ENCODE measurements at regions not wholly inside any gene's neighbourhood (a gene's known extent, or its start where the extent isn't known, plus 50 kb on each side); places are given as distances from the start of the nearest gene placed in this dataset.
A peak's percentile ranks its signal among the peaks of the same experiment; 100 is the strongest.

DNA sequence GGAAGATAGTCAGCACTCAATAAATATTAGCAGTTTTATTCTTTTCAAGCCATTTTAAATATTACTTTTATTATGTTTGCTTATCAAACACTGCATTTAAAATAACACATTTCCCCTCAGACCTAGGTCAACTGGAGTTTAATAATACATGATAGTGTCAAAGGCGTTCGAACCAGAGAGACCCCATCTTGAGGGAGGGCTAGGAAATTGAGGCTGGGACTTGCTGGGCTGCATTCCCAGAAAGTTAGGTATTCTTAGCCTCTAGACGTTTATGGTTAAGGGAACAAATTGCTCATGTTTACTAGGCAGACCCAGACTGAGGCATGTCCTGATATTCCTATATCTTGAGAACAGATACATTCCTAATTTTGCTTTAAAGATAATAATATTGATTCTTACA is 426.5 kb downstream of the METTL4 start:
- no peak overlapping the region for H3K4me3 ChIP-seq
- no peaks in the 10 kb centered on the region for H3K4me1 ChIP-seq
- no peaks in the 10 kb centered on the region for H3K36me3 ChIP-seq
- no peaks in the 10 kb centered on the region for H3K9me3 ChIP-seq
- TF ChIP-seq, protein P1, sequence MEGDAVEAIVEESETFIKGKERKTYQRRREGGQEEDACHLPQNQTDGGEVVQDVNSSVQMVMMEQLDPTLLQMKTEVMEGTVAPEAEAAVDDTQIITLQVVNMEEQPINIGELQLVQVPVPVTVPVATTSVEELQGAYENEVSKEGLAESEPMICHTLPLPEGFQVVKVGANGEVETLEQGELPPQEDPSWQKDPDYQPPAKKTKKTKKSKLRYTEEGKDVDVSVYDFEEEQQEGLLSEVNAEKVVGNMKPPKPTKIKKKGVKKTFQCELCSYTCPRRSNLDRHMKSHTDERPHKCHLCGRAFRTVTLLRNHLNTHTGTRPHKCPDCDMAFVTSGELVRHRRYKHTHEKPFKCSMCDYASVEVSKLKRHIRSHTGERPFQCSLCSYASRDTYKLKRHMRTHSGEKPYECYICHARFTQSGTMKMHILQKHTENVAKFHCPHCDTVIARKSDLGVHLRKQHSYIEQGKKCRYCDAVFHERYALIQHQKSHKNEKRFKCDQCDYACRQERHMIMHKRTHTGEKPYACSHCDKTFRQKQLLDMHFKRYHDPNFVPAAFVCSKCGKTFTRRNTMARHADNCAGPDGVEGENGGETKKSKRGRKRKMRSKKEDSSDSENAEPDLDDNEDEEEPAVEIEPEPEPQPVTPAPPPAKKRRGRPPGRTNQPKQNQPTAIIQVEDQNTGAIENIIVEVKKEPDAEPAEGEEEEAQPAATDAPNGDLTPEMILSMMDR (IDR thresholded peaks at IDR 0.05): no peak
- DNase-seq (ENCODE audit: low spot score): no peak
- H3K27ac ChIP-seq: no peak overlapping the region
- H3K27me3 ChIP-seq: no peaks in the 10 kb centered on the region

DNA sequence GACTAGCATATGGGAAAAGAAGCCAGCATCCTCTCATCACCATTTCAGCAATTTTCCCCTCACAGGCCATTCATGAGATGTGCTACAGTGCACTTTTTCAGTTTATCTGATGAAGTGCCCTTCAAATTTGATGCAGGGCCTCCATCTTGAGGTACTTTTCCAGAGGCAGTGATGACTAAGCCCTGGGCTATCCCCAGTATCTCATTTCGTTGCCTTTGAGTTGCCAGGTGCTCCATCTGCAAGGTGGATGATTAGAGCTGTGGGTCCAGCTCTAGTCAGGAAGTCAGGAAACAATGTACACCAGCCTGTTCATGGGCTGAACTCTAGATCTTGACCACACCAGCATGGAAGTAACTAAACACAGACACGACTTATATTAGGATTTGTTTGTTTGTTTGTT is 425.2 kb downstream of the METTL4 start:
- H3K36me3 ChIP-seq: no peaks in the 10 kb centered on the region
- DNase-seq (ENCODE audit: low spot score): no peak
- no peak overlapping the region for H3K27ac ChIP-seq
- TF ChIP-seq, protein P1 (IDR thresholded peaks at IDR 0.05): no peak
- no peaks in the 10 kb centered on the region for H3K27me3 ChIP-seq
- no peaks in the 10 kb centered on the region for H3K9me3 ChIP-seq
- no peaks in the 10 kb centered on the region for H3K4me1 ChIP-seq
- H3K4me3 ChIP-seq: no peak overlapping the region

DNA sequence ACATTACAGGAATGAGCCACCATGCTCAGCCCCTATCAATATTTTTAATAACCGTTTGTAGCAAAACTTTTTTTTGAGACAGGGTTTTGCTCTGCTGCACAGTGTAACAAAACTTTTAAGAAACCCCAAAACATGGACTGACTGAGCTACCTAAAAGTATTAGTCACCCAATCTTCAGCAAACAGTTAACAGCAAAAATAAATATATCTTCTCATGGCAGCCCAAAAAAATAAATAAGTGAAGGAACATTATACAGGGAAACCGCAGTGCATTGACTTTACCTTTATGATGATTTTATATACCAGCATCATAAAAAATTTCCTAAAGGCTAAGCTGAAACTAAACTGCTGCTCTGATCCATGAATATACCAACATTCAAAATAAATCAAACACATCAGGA is 424.6 kb downstream of the METTL4 start:
- no peaks in the 10 kb centered on the region for H3K36me3 ChIP-seq
- no peak for DNase-seq (ENCODE audit: low spot score)
- no peak overlapping the region for H3K27ac ChIP-seq
- TF ChIP-seq, protein P1 (IDR thresholded peaks at IDR 0.05): no peak
- H3K9me3 ChIP-seq: no peaks in the 10 kb centered on the region
- no peaks in the 10 kb centered on the region for H3K4me1 ChIP-seq
- H3K4me3 ChIP-seq: no peak overlapping the region
- no peaks in the 10 kb centered on the region for H3K27me3 ChIP-seq

DNA sequence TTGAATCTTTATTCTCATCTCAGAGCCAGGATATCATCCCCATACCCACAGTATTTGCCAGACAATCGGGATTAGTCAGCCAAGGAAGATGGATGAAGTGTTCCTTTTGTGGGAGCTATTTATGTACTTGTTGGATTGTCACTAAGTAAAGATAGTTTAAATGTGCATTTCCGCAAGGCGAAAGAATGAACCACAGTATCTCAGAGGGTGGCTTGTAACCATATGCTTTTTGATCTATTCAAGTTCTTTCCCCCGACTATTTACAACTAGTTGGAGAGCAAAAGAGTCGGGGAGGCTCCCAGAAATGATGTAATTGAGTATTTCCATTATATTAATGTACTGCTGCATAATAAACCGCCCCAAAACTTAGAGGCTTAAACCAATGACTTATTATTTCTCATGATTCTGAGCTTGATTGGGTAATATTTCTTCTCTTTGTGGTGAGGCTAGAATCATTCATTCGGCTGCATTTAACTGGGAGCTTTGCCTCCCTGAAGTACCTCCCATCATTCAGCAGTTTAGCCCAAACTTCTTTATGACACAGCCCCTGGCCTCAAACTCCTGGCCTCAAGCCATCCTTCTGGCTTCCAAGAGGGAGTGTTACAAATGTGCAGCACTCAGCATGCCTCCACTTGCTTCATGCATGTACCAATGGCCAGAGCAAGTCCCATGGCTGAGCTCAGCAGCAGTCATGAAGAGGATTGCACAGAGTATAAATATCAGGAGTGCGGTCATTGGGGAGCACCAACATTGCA is 423.7 kb downstream of the METTL4 start:
- H3K27ac ChIP-seq: no peak overlapping the region
- no peaks in the 10 kb centered on the region for H3K9me3 ChIP-seq
- no peaks in the 10 kb centered on the region for H3K4me1 ChIP-seq
- H3K4me3 ChIP-seq: no peak overlapping the region
- H3K27me3 ChIP-seq: no peaks in the 10 kb centered on the region
- TF ChIP-seq, protein P1 (IDR thresholded peaks at IDR 0.05): no peak
- no peaks in the 10 kb centered on the region for H3K36me3 ChIP-seq
- DNase-seq (ENCODE audit: low spot score): peak; percentile 74

DNA sequence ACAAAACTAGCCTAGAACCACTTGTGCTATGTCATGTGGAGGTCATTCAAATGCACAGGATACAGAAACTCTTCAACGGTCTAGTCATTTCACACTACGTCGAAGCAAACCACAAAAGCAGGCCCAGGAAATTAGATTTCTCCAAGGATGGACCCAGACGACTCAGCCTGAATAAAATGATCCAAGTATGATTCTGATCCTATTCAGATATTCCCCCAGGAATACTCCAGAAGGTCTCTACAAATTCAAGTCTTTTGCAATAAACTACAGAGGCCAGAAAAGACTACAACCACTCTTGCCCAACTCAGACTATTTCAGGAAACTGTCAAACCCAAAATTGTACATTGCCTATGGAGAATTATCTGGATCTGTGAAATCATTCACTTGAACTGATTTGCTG is 422.5 kb downstream of the METTL4 start:
- Histone ChIP-seq H3K27ac (no peak overlapping the region), H3K9me3 (no peaks in the 10 kb centered on the region)
- no peak for DNase-seq (ENCODE audit: low spot score)

More for the DNA sequence above, 422.5 kb downstream of the METTL4 start:
- TF ChIP-seq, protein P1 (IDR thresholded peaks at IDR 0.05): no peak
- no peak overlapping the region for H3K4me3 ChIP-seq
- H3K4me1 ChIP-seq: no peaks in the 10 kb centered on the region
- no peaks in the 10 kb centered on the region for H3K36me3 ChIP-seq
- no peaks in the 10 kb centered on the region for H3K27me3 ChIP-seq
